GM18951 (cell line): ENCODE measurements at regions not wholly inside any gene's neighbourhood (a gene's known extent, or its start where the extent isn't known, plus 50 kb on each side); places are given as distances from the start of the nearest gene placed in this dataset.

Experiments
- POLR2A ChIP-seq: IDR thresholded peaks from 4 replicates; pipeline ENCODE4 v1.6.1; 2011; ENCODE audit warnings: mild to moderate bottlenecking; ENCODE audit not compliant: insufficient read length, insufficient read depth; ENCODE audit errors: extremely low read depth
- in situ Hi-C: fragments of 300-500 bp; cut with MboI; formaldehyde crosslinking; loops from one replicate; pipeline ENCODE4 v1.12.0; 2022; ENCODE audit warnings: low sequenced_read_pairs, mixed read lengths, inconsistent platforms; ENCODE audit not compliant: unreplicated experiment

DNA sequence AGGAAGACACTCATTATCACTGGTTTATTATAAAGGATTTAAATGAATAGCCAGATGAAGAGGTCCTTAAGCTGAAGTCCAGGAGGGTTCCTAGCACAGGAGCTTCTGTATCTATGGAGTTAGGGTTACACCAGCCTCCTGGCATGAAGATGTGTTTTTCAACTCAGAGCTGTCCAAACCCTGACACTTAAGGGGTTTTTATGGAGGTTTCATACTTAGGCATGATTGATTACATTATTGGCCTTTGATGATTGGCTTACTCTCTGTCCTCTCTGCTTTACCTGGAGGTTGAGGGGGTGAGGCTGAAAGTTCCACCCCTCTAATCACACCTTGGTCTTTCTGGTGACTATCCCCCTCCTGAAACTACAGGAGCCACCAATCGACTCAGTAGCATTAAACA, 84.9 kb upstream of the ZNF169 start:
- in situ Hi-C loops: no loop called here
- TF ChIP-seq POLR2A: peak; percentile 14

DNA sequence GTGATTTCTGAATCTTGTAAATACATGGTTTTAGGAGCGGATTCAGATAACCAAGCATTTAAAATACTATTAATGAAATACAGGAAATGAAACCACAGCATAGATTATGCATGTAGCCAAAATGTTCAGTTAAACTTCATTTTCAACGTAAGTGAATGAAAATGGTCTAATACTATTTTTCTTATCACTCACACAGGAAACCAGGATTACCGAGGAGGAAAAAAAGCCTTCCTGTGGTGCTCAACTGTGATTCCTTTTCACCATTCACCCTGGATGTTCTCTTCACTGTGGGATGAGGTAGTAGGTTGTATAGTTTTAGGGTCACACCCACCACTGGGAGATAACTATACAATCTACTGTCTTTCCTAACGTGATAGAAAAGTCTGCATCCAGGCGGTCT, 83.4 kb upstream of the ZNF169 start:
- in situ Hi-C loops: no loop called here
- no peak for TF ChIP-seq POLR2A

DNA sequence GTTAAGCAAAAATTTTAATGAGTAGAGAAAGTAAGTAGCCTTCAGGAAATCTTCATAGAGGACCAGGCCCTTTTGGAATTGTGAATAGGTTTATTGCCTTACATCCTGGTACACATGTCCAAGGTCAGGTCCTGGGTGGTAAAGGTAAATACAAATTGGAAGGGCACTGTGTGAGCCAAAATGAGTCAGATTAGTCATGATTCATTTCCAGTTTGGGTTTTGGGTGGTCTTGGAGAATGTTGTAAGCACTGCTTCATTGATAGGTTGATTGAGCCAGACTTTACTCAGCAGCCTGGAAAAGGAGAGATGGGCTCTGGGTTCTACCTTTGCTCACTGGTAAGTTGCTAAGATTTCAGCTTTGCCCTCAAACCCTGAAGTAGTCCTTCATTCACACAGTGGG, 82.5 kb upstream of the ZNF169 start:
- TF ChIP-seq POLR2A: no peak
- in situ Hi-C loops: no loop called here

DNA sequence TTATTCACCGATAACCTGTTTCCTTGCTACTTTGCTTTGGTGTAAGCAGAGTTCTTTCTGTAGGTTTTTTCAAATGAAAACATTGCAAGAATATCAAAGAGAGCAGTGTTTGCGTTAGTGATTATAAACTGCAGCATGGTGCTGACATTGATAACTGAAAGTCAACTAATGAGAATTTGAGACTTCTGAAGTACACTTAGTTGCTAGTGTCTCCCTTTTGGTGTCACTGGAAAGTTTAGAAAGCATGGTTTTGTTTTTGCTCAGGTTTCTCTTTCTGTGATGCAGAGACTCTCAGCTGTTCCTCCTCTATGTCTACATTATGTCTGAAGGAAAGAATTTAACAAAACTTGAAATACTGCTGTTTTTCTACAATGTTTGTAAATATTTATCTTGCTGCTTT, 80.2 kb upstream of the ZNF169 start:
- TF ChIP-seq POLR2A: no peak
- in situ Hi-C loops: no loop called here

DNA sequence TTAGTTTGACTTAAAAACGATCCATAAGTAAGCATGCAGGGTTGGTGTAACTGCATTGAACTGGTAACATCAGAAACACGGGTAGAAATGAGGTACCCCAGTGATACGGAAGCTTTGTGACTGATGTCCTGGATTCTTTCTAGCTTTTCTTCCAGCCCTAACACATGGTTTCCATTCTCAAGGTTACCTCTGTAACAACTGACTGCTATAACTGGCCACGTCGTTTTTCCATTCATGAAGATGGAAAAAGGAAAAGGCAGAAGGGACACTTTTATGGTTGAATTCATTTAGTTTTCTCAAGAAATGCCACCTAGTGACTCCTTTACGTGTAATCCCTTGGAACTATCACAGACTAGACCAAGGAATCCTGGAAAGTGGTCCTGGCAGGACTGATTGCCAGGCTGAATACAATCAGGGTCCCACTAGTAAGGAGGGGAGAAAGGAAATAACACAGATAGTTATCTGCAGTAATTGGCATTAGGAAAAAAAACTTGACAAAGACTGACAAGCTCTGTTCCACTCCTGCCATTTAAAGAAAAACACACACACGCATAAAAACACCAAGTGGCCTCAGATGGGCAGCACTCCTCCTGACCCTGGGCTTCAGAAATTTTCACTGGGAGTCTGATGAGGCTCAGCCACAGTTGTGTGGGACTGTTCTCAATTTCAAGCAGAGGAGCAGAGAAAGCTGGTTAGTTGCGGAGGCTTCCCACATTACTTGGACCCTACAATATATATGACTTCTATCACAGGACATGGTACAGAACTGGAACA, 77.5 kb upstream of the ZNF169 start:
- no peak for TF ChIP-seq POLR2A
- in situ Hi-C loops: no loop called here

DNA sequence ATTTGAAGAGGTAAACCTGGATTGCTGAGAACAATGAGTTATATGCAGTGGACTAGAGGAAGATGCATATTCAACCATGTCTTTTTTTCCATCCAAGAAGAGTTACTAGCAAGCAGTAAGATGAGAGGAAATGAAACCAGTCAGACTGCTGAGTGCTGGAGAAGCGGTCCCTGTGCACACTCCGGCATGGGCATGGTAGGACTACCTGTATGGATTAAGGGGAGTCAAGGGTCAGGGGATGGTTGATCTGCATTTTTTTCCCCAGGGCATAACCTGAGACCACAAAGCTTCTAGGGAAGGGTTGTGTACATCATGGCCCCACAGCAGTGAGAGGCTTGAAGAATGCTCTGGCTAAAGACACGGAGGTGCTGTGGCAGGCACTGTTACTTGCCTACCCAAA, 76.6 kb upstream of the ZNF169 start:
- no peak for TF ChIP-seq POLR2A

DNA sequence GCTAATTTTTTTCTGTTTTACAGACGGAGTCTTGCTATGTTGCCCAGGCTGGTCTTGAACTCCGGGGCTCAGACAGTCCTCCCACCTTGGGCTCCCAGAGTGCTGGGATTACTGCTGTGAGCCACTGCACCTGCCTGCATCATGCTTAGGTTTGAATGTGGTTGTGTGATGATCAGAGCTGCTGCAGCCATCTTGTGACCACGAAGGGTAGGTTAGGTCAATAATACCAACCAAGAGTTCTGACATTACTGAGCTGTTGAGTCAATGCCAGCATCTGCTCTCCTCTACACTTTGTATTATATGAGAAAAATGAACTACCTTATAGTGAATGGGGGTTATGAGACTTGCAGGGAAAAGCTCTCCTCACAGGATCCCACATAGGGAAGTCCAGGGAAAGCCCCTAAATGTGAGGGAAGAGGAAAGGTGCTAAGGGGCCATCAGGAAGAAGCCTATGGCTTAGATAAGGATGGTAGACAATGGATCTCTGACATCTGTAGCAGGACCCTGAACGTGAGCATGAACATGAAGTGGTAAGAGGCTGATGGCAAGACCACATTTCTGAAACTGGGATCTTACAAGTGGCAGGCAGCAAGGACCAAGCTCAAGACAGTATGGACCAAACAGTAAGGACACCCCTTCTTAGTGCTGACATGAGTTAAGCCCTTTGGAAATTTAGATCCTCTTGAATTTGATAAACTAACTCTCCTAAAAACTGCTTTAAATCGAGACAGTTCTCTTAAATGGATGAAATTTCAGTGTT, 75.7 kb upstream of the ZNF169 start:
- in situ Hi-C loops: no loop called here
- peak; percentile 9 for TF ChIP-seq POLR2A

More for the DNA sequence above, 76.6 kb upstream of the ZNF169 start:
- in situ Hi-C loops: no loop called here

DNA sequence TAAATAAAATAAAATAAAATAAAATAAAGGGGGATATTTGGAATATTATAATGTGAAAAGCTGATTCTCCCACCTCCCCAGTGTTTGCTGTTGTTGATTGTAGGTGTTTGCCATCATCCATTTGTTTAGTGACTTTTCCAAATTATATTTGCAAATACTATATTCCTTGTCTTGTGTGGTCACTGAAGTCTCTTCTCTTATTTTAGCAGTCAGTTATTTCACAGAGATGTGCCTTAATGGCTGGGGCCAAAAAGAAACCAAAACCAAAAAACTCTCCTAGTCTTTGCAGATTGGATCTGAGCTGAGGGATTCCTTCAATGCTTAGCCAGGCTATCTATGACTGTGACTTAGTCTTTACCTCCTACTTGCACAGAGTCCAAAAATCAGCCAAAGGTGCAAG, 70.9 kb upstream of the ZNF169 start:
- in situ Hi-C loops: no loop called here

DNA sequence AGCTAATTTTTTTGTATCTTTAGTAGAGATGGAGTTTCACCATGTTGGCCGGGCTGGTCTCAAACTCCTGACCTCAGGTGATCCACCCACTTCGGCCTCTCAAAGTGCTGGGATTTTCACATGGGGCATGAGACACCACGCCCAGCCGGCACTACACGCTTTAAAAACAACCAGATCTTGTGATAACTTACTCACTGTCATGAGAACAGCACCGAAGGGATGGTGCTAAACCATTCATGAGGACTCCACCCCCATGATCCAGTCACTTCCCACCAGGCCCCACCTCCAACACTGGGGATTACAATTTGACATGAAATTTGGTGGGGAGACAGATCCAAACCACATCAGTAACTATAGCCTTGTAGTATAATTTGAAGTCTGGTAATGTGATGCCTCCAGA, 67.4 kb upstream of the ZNF169 start:
- in situ Hi-C loops: loop anchor here (10.0 kb wide), 1 partner anchor 117 kb away; no protein-coding TSS in a partner anchor

More for the DNA sequence above, 70.9 kb upstream of the ZNF169 start:
- TF ChIP-seq POLR2A: no peak

DNA sequence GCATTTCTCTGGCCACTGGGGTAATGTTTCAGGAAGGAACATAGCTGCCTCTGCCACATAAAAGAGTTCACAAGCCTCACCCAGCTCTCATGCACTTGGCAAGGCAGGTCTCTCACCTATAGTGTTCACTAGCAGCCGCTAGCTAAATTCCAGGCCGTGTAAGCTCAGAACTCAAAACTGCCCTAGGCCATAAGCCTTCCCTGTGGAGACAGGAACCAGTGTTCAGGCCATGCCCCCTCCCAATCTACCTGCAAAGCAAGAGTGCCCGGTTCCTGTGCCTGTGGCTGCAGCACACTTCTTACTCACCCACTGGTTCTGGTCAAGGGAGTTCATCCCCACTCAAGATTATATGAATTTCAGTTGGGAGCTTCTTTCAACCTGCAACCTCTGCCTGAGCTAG, 60.7 kb upstream of the ZNF169 start:
- in situ Hi-C loops: loop anchor here (10.0 kb wide), 1 partner anchor 124 kb away; no protein-coding TSS in a partner anchor
- no peak for TF ChIP-seq POLR2A

DNA sequence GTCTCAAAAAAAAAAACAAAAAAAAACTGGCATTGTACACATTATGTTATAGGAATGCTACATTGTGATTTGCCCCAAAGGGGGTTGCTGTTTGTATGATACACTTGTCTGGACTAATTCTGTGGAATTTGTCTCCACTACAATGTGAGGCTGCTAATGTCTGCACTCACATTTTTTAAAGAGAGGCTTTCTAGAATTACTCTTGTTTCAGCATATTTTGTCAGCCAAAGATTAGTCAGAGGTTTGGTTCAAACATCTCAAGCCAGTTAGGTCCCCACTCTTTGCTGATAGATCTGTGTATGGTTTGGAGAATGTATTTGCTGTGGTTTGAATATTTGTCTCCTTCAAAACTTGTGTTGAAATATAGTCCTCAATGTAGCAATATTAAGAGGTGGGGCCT, 59.3 kb upstream of the ZNF169 start:
- in situ Hi-C loops: loop anchor here (10.0 kb wide), 1 partner anchor 125 kb away; no protein-coding TSS in a partner anchor
- no peak for TF ChIP-seq POLR2A

DNA sequence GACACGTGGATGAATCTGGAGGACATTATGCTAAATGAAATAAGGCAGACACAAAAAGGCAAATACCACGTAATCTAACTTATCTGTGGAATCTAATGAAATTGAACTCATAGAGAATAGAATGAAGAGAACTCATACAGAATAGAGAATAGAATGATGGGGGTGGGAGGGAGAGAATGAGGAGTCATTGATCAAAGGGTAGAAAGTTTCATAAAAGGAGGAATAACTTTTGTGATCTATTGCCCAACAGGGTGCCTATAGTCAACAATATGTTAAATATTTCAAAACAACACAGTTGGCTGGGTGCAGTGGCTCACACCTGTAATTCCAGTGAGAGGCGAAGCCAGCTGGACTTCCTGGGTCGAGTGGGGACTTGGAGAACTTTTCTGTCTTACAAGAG, 54.9 kb upstream of the ZNF169 start:
- in situ Hi-C loops: no loop called here
- TF ChIP-seq POLR2A: no peak

DNA sequence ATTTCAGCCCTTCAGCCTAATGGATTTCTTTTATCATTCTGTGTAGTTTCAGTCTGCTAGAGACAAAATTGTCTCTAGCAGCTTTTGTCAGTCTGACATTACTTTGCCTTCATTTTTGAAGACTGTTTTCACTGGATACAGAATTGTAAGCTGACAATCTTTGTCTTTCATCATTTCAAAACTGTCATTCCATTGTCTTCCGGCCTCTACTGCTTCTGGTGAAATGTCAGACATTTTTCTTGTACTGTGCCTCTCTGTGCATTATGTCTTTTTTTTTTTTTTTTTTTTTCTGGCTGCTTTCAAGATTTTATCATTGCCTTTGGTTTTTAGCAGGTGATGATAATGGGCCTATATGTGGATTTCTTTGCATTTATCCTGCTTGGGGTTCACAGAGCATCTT, 51.3 kb upstream of the ZNF169 start:
- no peak for TF ChIP-seq POLR2A
- in situ Hi-C loops: no loop called here
